SJSA1 (cell line): ENCODE measurements at regions not wholly inside any gene's neighbourhood (a gene's known extent, or its start where the extent isn't known, plus 50 kb on each side); places are given as distances from the start of the nearest gene placed in this dataset.
A peak's percentile ranks its signal among the peaks of the same experiment; 100 is the strongest.
"Not testable (repeated sequence)": the region's sequence is repeated elsewhere in the genome, so short reads cannot be mapped to it uniquely, and the experiment has no call there.

Source experiments
- DNase-seq, 2 experiments: peaks; one replicate each; pipeline ENCODE4 v3.0.0-alpha.2; 2015 to 2020; ENCODE audit warnings: low spot score in 2 of 2, low read depth in 1 of 2
- H3K27ac ChIP-seq: fragments of 250-450 bp; sonication (Bioruptor Pico); 2 replicates; pipeline ENCODE4 v1.5.1; 2020; ENCODE audit warnings: mild to moderate bottlenecking, moderate library complexity
- H3K27me3 ChIP-seq: fragments of 250-450 bp; sonication (Bioruptor Pico); replicated peaks from 2 replicates; pipeline ENCODE4 v1.5.1; 2020; ENCODE audit warnings: mild to moderate bottlenecking, moderate library complexity
- H3K36me3 ChIP-seq: fragments of 250-450 bp; sonication (Bioruptor Pico); 2 replicates; pipeline ENCODE4 v1.5.1; 2020; ENCODE audit warnings: mild to moderate bottlenecking
- H3K4me1 ChIP-seq: fragments of 250-450 bp; sonication (Bioruptor Pico); replicated peaks from 2 replicates; pipeline ENCODE4 v1.6.1; 2021; ENCODE audit warnings: mild to moderate bottlenecking
- H3K4me3 ChIP-seq: fragments of 250-450 bp; sonication (Bioruptor Pico); 2 replicates; pipeline ENCODE4 v1.5.1; 2020; ENCODE audit warnings: mild to moderate bottlenecking
- H3K9me3 ChIP-seq: fragments of 250-450 bp; sonication (Bioruptor Pico); replicated peaks from 2 replicates; pipeline ENCODE4 v1.5.1; 2020; ENCODE audit warnings: mild to moderate bottlenecking

DNA sequence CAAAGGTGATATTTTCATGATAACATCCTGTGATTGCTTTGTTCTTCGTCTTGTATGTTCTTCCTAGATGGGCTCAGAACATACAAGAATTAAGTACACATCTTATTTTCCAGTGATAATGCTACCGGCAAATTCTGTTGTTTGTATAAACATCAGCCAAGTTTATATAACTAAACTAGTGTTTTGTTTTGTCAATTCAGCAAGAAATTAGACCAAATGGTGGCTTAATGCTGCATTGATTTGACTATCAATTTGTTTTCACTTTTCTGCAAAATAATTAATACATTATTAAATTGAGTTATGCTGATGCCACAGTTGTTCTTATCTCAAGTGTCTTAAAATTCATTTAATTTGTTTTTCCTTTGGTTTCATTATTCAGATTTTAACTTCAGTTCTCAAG lies 177.7 kb downstream of the OR4F29 start:
- not testable (repeated sequence) for H3K4me1 ChIP-seq, H3K27ac ChIP-seq, H3K9me3 ChIP-seq, H3K36me3 ChIP-seq, H3K27me3 ChIP-seq, H3K4me3 ChIP-seq, DNase-seq

DNA sequence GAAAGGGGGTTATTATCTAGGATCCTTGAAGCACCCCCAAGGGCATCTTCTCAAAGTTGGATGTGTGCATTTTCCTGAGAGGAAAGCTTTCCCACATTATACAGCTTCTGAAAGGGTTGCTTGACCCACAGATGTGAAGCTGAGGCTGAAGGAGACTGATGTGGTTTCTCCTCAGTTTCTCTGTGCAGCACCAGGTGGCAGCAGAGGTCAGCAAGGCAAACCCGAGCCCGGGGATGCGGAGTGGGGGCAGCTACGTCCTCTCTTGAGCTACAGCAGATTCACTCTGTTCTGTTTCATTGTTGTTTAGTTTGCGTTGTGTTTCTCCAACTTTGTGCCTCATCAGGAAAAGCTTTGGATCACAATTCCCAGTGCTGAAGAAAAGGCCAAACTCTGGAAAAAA lies 183.7 kb downstream of the OR4F29 start:
- not testable (repeated sequence) for H3K4me3 ChIP-seq, H3K4me1 ChIP-seq, H3K27me3 ChIP-seq, H3K27ac ChIP-seq, H3K9me3 ChIP-seq, H3K36me3 ChIP-seq
- DNase-seq, result peak; percentile 0 to 79
